ENCODE measurements at regions not wholly inside any gene's neighbourhood (a gene's known extent, or its start where the extent isn't known, plus 50 kb on each side); places are given as distances from the start of the nearest gene placed in this dataset.

DNA sequence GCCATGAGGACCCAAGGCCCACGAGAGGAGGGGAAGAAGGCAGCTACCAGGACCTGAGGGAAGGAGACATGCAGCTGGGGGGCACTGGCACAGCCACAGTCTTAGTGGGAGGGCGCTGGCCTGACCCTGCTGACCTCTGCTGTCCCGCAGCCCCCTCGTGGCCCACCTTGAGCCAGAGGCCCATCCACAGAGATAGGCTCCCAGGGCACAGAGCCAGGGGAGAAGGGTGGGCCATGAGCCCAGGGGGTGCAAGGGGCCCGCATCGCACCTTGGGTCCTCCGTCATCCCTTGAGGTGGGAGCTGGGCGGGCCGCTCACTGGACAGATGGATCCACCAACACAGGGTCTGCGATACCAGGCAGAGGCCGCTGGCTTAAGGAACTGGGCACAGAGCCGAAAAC, 387.7 kb upstream of the PFKP start:
- Histone ChIP-seq H3K27ac (no peak overlapping the region), H3K36me3 (no peaks in the 10 kb centered on the region), H3K27me3 (no peaks in the 10 kb centered on the region), H3K9me3 (no peaks in the 10 kb centered on the region), H3K4me3 (no peak overlapping the region), H3K4me1 (no peaks in the 10 kb centered on the region)
- no peak for TF ChIP-seq CTCF (IDR thresholded peaks at IDR 0.05)
- DNase-seq = no peak
- intact Hi-C loops (cut with DNase I; ENCODE audit: low total_unique reads) = no loop called here

DNA sequence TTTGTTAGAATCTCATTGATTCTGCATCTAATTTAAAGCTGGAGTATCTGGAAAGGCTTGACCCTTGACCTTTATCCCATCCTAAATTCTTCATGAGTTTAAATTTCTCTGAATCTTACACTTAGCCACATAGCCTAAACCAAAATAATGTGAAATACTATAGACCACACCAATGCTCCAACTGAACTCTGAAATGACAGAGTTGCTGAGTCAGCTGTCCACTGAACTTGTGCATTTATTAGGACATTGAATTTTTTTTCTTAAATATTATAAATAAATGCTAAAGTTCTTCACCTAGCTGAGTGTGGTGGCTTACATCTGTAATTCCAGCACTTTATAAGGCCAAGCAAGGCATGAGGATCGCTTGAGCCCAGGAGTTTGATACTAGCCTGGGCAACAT, 390.9 kb upstream of the PFKP start:
- TF ChIP-seq CTCF (IDR thresholded peaks at IDR 0.05) = no peak
- no peak overlapping the region for H3K27ac ChIP-seq
- no peaks in the 10 kb centered on the region for H3K36me3 ChIP-seq
- no peaks in the 10 kb centered on the region for H3K4me1 ChIP-seq
- H3K9me3 ChIP-seq = no peaks in the 10 kb centered on the region
- intact Hi-C loops (cut with DNase I; ENCODE audit: low total_unique reads) = no loop called here
- DNase-seq = no peak
- no peak overlapping the region for H3K4me3 ChIP-seq
- no peaks in the 10 kb centered on the region for H3K27me3 ChIP-seq

GRCh38 chr10:2674451-2674850, 392.9 kb upstream of the PFKP start:
- intact Hi-C loops (cut with DNase I; ENCODE audit: low total_unique reads) = no loop called here
- Histone ChIP-seq H3K9me3 (no peaks in the 10 kb centered on the region), H3K27me3 (no peaks in the 10 kb centered on the region), H3K4me3 (no peak overlapping the region), H3K27ac (no peak overlapping the region), H3K4me1 (no peaks in the 10 kb centered on the region), H3K36me3 (no peaks in the 10 kb centered on the region)
- TF ChIP-seq CTCF (IDR thresholded peaks at IDR 0.05) = no peak
- DNase-seq = no peak

DNA sequence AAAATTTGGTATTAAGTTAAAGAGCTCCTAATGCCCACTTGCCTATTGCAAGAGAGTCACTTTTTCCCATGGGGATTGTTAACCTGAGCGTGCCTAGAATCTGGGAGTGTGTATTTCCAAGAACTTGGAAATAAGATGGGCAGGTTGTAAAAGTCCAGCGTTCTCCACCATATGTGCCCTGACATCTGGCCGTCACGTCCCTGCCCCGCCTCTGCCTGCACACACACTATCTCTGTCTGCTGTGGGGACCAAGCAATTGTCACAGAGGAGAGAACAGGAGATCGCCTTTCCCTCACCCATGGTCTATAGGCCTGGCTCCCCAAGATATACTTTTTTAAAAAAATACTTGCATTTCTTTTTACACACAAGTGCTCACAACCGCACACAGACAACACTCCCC, 396.5 kb upstream of the PFKP start:
- no peak overlapping the region for H3K27ac ChIP-seq
- DNase-seq = no peak
- H3K36me3 ChIP-seq = no peaks in the 10 kb centered on the region
- H3K9me3 ChIP-seq = peaks cover 0 to 5% (median 0%) of the 10 kb centered on the region in 3 donors
- TF ChIP-seq CTCF (IDR thresholded peaks at IDR 0.05) = no peak
- H3K27me3 ChIP-seq = no peaks in the 10 kb centered on the region
- intact Hi-C loops (cut with DNase I; ENCODE audit: low total_unique reads) = no loop called here
- H3K4me3 ChIP-seq = no peak overlapping the region
- H3K4me1 ChIP-seq = no peaks in the 10 kb centered on the region

DNA sequence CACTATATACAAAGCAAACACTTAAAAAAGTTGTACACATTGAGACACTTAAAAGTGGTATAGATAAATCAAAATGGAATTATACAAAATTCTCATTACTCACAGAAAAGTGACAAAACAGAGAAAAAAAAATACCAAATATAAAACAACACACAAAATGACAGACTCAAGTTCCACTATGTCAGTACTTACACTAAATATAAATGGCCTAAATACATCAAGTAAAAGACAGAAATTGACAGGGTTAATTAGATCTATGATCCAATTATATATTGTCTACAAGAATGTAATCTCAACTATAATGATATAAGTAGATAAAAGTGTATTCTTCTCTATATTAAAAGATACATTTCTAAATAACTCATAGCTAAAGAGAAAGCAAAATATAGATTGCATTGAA, 401.6 kb upstream of the PFKP start:
- no peaks in the 10 kb centered on the region for H3K36me3 ChIP-seq
- intact Hi-C loops (cut with DNase I; ENCODE audit: low total_unique reads) = no loop called here

More for the DNA sequence above, 401.6 kb upstream of the PFKP start:
- no peak for TF ChIP-seq CTCF (IDR thresholded peaks at IDR 0.05)
- peaks cover 0 to 5% (median 0%) of the 10 kb centered on the region in 3 donors for H3K9me3 ChIP-seq
- no peak overlapping the region for H3K27ac ChIP-seq
- no peak overlapping the region for H3K4me3 ChIP-seq
- no peak for DNase-seq
- no peaks in the 10 kb centered on the region for H3K27me3 ChIP-seq
- no peaks in the 10 kb centered on the region for H3K4me1 ChIP-seq

Measured in tibial artery (tissue), 4 donors.